Pancreas (tissue), 10 donors: ENCODE measurements at regions not wholly inside any gene's neighbourhood (a gene's known extent, or its start where the extent isn't known, plus 50 kb on each side); places are given as distances from the start of the nearest gene placed in this dataset.
A peak's percentile ranks its signal among the peaks of the same experiment; 100 is the strongest.

Experiments
- ATAC-seq, 4 donors: fragments of 200-7000 bp; cut with Tn5 transposase; one replicate each; pipeline versions ENCODE4 v1.8.0 to v1.9.1; 2020; ENCODE audit warnings: mild to moderate bottlenecking in 4 of 4, moderate library complexity in 4 of 4
- DNase-seq, 6 donors: peaks; one replicate each; pipeline ENCODE4 v3.0.0-alpha.2; 2020
- FAIRE-seq: peaks from 2 replicates; lab custom pipeline; 2012; peaks lifted over from hg19 to GRCh38; lab: Jason Lieb, UNC
- H3K27ac ChIP-seq, 4 donors: fragments of 200-600 bp; sonication (generic); 1 replicate in 3 of 4; 2 replicates in 1 of 4; pipeline versions ENCODE4 v1.5.0 to v1.8.0; 2020
- H3K27me3 ChIP-seq, 4 donors: fragments of 200-600 bp; one replicate each; pipeline ENCODE4 v1.8.0; 2021
- H3K36me3 ChIP-seq, 3 donors: fragments of 200-600 bp; sonication (generic) in 1 of 3; one replicate each; pipeline versions ENCODE4 v1.5.0 to v1.8.0; 2020 to 2021
- H3K4me1 ChIP-seq, 3 donors: fragments of 200-600 bp; one replicate each; pipeline ENCODE4 v1.8.0; 2021
- H3K4me3 ChIP-seq, 4 donors: fragments of 200-600 bp; sonication (generic) in 2 of 4; one replicate each; pipeline versions ENCODE4 v1.5.0 to v1.8.0; 2020 to 2021
- H3K9me3 ChIP-seq, 4 donors: fragments of 200-600 bp; one replicate each; pipeline ENCODE4 v1.8.0; 2021
- WGBS, 2 donors: extraction: QIAGEN DNeasy Blood & Tissue Kit; methylation state at CpG; one replicate each; pipeline ENCODE4 v1.1.7; 2013; 5-methylcytosine and 5-hydroxymethylcytosine counted together
- intact Hi-C, 3 donors: fragments of 100-400 bp; cut with DNase I; formaldehyde crosslinking; loops; one replicate each; pipeline versions ENCODE4 v1.11.1 to v1.14.2; 2022
- TF ChIP-seq, protein P1 (sequence below), 4 donors: fragments of 200-600 bp; sonication (generic) in 3 of 4; IDR thresholded peaks; one replicate each; pipeline versions ENCODE4 v1.5.0 to v1.8.0; 2021; ENCODE audit warnings: antibody characterized with exemption in 4 of 4
- donor health status: healthy with polysubstance abuse.
- donor health status: DM: no; HTN: no; CAD: no; lungs with moderate emphysema.
- donor health status: DM: no; HTN: no; CAD: no.
- donor health status: control.
- donor health status: control.
- donor health status: Bipolar disorder and iron deficiency.
- donor health status: DM: yes; HTN: yes; CAD: no.
- donor health status: DM: no; HTN: no; CAD: no.
- donor health status: DM: no; HTN: no; CAD: no.
- donor health status: DM: yes; HTN: yes; CAD: no.

DNA sequence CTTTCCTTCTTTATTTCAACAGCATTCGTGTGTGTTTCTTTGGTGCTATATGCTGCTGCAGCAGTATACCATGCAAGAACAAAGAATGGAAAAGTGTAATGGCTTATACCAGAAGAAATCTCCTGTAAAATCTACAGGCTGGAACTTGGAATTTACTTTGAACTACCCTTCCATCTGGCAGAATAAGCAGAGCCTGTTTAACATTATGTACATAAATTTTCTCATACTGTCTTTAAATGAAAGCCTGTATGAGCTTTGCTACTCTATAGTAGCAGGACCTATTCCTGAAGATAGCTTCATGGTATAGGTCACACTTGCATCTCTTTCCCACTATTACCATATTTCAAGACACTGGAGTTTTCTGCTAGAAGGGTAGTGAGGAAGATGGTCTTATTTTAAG, 522.1 kb upstream of the GHITM start:
- Histone ChIP-seq H3K27me3 (no peaks in the 10 kb centered on the region), H3K36me3 (no peaks in the 10 kb centered on the region), H3K27ac (no peak overlapping the region), H3K9me3 (no peaks in the 10 kb centered on the region), H3K4me3 (no peak overlapping the region), H3K4me1 (no peaks in the 10 kb centered on the region)
- no peak for FAIRE-seq
- TF ChIP-seq, protein P1, sequence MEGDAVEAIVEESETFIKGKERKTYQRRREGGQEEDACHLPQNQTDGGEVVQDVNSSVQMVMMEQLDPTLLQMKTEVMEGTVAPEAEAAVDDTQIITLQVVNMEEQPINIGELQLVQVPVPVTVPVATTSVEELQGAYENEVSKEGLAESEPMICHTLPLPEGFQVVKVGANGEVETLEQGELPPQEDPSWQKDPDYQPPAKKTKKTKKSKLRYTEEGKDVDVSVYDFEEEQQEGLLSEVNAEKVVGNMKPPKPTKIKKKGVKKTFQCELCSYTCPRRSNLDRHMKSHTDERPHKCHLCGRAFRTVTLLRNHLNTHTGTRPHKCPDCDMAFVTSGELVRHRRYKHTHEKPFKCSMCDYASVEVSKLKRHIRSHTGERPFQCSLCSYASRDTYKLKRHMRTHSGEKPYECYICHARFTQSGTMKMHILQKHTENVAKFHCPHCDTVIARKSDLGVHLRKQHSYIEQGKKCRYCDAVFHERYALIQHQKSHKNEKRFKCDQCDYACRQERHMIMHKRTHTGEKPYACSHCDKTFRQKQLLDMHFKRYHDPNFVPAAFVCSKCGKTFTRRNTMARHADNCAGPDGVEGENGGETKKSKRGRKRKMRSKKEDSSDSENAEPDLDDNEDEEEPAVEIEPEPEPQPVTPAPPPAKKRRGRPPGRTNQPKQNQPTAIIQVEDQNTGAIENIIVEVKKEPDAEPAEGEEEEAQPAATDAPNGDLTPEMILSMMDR (IDR thresholded peaks at IDR 0.05) = no peak
- no peak for DNase-seq
- 46 to 52% methylated on average over 1 of the region's 1 CpG for WGBS, 2 donors
- intact Hi-C loops = no loop called here
- no peak for ATAC-seq

DNA sequence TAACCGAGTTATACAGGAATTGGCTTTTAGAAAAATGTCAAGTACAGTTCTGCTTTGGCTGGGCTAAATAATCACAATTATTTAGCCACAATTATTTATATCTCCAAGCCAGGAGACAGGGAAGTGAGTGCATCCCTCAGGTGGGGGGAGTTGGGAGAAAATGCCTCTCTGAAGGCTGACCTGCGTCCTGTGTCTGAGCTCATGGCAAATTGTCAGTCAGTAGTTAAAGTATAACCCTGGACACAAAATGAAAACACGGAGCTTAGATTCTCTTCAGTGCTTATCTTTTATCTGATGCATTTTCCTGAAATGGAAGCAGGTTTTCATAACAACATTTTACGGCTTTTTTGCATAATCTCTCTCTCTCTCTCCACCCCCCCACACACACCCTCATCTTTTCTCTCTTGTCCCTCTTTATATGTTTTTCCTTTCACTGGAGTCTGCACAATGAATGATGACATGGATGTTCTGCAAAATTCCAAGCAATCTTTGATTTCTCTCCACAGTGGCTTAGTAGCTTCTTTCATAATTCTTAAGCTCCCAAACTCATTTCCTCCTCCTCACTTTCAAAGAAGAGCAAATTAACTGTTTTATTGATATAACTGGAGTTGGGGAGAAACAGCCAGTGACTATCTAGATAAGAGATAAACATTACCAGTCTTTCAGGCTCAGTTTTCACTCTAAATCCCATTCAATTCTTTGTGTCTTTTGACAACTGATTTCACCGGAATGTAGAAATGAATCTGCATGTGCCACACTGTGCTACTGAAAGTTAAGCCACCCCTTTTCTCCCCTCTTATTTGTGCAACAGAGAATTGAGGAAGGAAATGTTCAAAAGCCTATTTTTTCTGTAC, 521.4 kb upstream of the GHITM start:
- no peak overlapping the region for H3K27ac ChIP-seq
- DNase-seq (no peak), FAIRE-seq (no peak), ATAC-seq (peak in 2 of 4 donors; percentile 34 to 50)
- 13 to 14% methylated on average over 5 of the region's 5 CpGs for WGBS, 2 donors
- no peaks in the 10 kb centered on the region for H3K9me3 ChIP-seq
- TF ChIP-seq, protein P1 (IDR thresholded peaks at IDR 0.05) = no peak
- no peaks in the 10 kb centered on the region for H3K36me3 ChIP-seq
- intact Hi-C loops = no loop called here
- no peaks in the 10 kb centered on the region for H3K4me1 ChIP-seq
- no peaks in the 10 kb centered on the region for H3K27me3 ChIP-seq
- H3K4me3 ChIP-seq = no peak overlapping the region

DNA sequence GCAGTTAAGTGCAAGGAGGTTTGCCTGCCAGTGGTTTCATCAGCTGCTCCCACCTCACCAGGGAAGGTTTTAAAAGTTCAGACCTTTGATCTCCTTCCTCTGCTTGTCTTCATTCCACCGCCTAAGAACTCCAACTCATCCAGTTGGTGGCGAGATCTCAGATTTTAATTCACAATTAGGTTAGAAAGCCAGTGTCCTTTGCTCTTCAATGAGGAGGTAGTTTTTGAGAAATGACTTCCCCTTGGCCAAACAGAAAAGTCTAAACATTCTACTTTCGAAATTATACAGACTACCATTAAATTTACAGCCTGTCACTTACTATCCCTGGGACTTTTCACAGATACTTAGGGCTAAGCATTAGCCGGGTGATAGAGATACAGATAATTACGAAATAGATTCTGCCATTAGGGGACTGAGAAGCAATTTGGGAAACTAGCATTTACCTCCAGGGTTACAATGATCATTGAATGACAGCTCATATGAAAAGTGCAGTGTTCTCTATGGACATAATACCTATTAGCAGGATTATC, 513.4 kb upstream of the GHITM start:
- no peak overlapping the region for H3K27ac ChIP-seq
- FAIRE-seq = no peak
- WGBS, 2 donors = 50 to 68% methylated on average over 5 of the region's 5 CpGs
- H3K36me3 ChIP-seq = no peaks in the 10 kb centered on the region
- intact Hi-C loops = no loop called here
- no peak for DNase-seq
- no peaks in the 10 kb centered on the region for H3K4me1 ChIP-seq
- no peak for ATAC-seq
- H3K4me3 ChIP-seq = no peak overlapping the region
- TF ChIP-seq, protein P1 (IDR thresholded peaks at IDR 0.05) = no peak
- no peaks in the 10 kb centered on the region for H3K9me3 ChIP-seq
- no peaks in the 10 kb centered on the region for H3K27me3 ChIP-seq

DNA sequence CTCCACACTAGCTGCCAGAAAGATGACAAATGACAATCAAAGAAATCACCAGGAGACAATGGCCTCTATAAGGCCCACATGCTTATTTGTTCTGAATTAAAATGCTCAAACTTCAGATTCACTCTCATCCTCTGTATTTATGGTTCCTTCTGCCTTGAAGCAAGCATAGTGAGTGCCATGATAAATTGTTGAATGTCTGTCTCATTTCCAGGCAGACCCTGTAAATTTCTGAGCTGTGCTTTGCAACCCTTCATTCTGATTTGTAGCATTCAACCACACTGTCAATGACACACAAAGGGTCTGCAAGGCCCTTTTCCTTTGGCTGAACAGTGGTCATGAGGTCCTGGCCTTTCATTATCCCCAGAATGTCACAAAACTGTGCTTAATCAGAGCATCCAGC, 506.6 kb upstream of the GHITM start:
- no peak for DNase-seq
- no peak for ATAC-seq
- Histone ChIP-seq H3K4me3 (no peak overlapping the region), H3K27ac (no peak overlapping the region), H3K27me3 (no peaks in the 10 kb centered on the region), H3K4me1 (no peaks in the 10 kb centered on the region), H3K9me3 (no peaks in the 10 kb centered on the region), H3K36me3 (no peaks in the 10 kb centered on the region)
- no peak for FAIRE-seq
- intact Hi-C loops = no loop called here
- TF ChIP-seq, protein P1 (IDR thresholded peaks at IDR 0.05) = no peak

DNA sequence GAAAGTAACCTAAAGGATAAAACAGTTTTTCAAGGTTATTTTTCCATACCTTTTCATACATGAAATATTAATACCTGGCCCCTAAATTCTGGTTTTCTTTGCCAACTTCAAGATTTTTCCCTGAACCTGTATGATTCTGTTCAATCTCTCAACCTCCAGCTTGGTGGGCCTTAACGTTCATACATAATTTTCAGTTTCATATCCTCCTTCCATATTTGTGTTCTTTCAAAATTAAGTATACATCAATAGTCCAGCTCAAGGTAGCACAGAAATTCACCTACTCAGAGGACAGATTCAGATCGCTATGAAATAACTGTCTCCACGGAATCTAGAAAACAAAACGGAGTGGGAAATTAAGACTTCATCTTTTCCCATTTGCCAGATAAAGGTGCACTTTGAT, 505.8 kb upstream of the GHITM start:
- Histone ChIP-seq H3K27me3 (no peaks in the 10 kb centered on the region), H3K4me3 (no peak overlapping the region), H3K4me1 (no peaks in the 10 kb centered on the region), H3K36me3 (no peaks in the 10 kb centered on the region), H3K9me3 (no peaks in the 10 kb centered on the region), H3K27ac (no peak overlapping the region)
- ATAC-seq (no peak), FAIRE-seq (no peak), DNase-seq (no peak)
- TF ChIP-seq, protein P1 (IDR thresholded peaks at IDR 0.05) = no peak
- WGBS, 2 donors = 73 to 90% methylated on average over 4 of the region's 4 CpGs
- intact Hi-C loops = no loop called here
